AG09309 (cell line): ENCODE measurements at regions not wholly inside any gene's neighbourhood (a gene's known extent, or its start where the extent isn't known, plus 50 kb on each side); places are given as distances from the start of the nearest gene placed in this dataset.

Source experiments
- DNase-seq: peaks from one replicate; pipeline ENCODE4 v3.0.0-alpha.2; 2010; ENCODE audit warnings: low read depth
- H3K4me3 ChIP-seq: 2 replicates; pipeline ENCODE4 v1.5.1; 2011; ENCODE audit warnings: mild to moderate bottlenecking, low read depth, low read length, moderate library complexity; ENCODE audit not compliant: control insufficient read depth
- CTCF ChIP-seq: IDR thresholded peaks from 2 replicates; pipeline ENCODE4 v1.5.1; 2011; ENCODE audit warnings: mild to moderate bottlenecking, low read depth, low read length, inconsistent platforms; ENCODE audit not compliant: insufficient read depth, control insufficient read depth; ENCODE audit errors: missing control alignments

- DNase-seq = no peak
- no peak for TF ChIP-seq CTCF
- H3K4me3 ChIP-seq = no peak overlapping the region
Measured at GRCh38 chrX:39625810-39626209, 471.9 kb downstream of the BCOR start.

GRCh38 chrX:39626749-39627148, 471.0 kb downstream of the BCOR start:
- H3K4me3 ChIP-seq = no peak overlapping the region
- no peak for DNase-seq
- TF ChIP-seq CTCF = no peak

- DNase-seq = no peak
- no peak for TF ChIP-seq CTCF
- H3K4me3 ChIP-seq = no peak overlapping the region
Measured at GRCh38 chrX:39627257-39627656, 470.5 kb downstream of the BCOR start.

- no peak overlapping the region for H3K4me3 ChIP-seq
- DNase-seq = no peak
- no peak for TF ChIP-seq CTCF
Measured at GRCh38 chrX:39629001-39629400, 468.8 kb downstream of the BCOR start.

GRCh38 chrX:39630344-39630743, 467.4 kb downstream of the BCOR start:
- TF ChIP-seq CTCF = no peak
- H3K4me3 ChIP-seq = no peak overlapping the region
- DNase-seq = no peak

- no peak overlapping the region for H3K4me3 ChIP-seq
- no peak for DNase-seq
- TF ChIP-seq CTCF = no peak
Measured at GRCh38 chrX:39631276-39632229, 466.2 kb downstream of the BCOR start.
